OCI-LY1 (cell line): ENCODE measurements at regions not wholly inside any gene's neighbourhood (a gene's known extent, or its start where the extent isn't known, plus 50 kb on each side); places are given as distances from the start of the nearest gene placed in this dataset.

Experiments used
- EZH2 ChIP-seq: fragments of 200-600 bp; sonication (generic), shearing (Covaris generic); IDR thresholded peaks from 2 replicates; pipeline ENCODE4 v1.8.0; 2017; ENCODE audit warnings: borderline replicate concordance, mixed run types, mild to moderate bottlenecking, antibody characterized with exemption, low read length, moderate library complexity, mixed read lengths
- TF ChIP-seq, protein P1 (sequence below): fragments of 200-600 bp; sonication (generic), shearing (Covaris generic); IDR thresholded peaks from 2 replicates; pipeline ENCODE4 v1.5.1; 2017; ENCODE audit warnings: mild to moderate bottlenecking, antibody characterized with exemption, low read length, moderate library complexity, mixed read lengths

DNA sequence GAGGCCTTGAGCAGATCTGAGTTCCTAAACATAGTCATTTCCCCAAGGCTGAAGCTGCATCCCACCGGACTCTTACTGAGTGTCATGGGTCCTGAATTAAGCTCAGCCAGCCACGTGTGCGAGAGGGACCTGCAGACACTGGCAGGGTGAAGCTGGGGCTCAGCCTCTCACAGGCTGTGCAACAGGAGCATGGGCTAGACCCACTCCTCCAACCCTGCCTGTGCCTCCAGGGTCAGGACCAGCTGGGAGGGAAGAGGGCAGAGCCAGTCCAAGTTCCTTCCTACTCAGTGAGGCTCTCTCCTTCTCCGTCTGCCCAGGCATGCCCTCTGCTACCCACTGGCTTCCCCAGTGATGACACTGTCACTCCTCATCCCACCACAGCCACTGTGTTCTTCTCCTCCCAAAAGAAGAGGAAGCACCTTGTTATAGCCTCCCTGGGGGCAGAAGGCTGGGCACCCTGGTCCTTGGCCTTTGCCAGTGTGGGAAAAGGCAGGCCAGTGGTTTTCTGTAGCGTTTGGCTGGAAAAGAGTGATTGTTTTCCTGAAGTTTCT lies 78.9 kb downstream of the KCNF1 start:
- TF ChIP-seq, protein P1, sequence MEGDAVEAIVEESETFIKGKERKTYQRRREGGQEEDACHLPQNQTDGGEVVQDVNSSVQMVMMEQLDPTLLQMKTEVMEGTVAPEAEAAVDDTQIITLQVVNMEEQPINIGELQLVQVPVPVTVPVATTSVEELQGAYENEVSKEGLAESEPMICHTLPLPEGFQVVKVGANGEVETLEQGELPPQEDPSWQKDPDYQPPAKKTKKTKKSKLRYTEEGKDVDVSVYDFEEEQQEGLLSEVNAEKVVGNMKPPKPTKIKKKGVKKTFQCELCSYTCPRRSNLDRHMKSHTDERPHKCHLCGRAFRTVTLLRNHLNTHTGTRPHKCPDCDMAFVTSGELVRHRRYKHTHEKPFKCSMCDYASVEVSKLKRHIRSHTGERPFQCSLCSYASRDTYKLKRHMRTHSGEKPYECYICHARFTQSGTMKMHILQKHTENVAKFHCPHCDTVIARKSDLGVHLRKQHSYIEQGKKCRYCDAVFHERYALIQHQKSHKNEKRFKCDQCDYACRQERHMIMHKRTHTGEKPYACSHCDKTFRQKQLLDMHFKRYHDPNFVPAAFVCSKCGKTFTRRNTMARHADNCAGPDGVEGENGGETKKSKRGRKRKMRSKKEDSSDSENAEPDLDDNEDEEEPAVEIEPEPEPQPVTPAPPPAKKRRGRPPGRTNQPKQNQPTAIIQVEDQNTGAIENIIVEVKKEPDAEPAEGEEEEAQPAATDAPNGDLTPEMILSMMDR = no peak
- TF ChIP-seq EZH2 = no peak
